ENCODE measurements at regions not wholly inside any gene's neighbourhood (a gene's known extent, or its start where the extent isn't known, plus 50 kb on each side); places are given as distances from the start of the nearest gene placed in this dataset.

- Histone ChIP-seq H3K4me3 (no peak overlapping the region), H3K4me2 (ENCODE audit: control insufficient read depth, insufficient read depth) (no peak overlapping the region), H3K9me3 (replicated peaks; ENCODE audit: control insufficient read depth, insufficient read depth, low read length) (no peaks in the 10 kb centered on the region), H3K4me1 (ENCODE audit: control insufficient read depth, insufficient read depth, low read length) (no peaks in the 10 kb centered on the region), H3K36me3 (ENCODE audit: control insufficient read depth in 2 of 2, insufficient read depth in 2 of 2, low read length in 1 of 2) (no peaks in the 10 kb centered on the region), H3K79me2 (ENCODE audit: control insufficient read depth, insufficient read depth, low read length) (no peaks in the 10 kb centered on the region), H3K27ac (ENCODE audit: control insufficient read depth, insufficient read depth) (no peak overlapping the region), H2AFZ (ENCODE audit: control insufficient read depth, low read depth, low read length) (no peak overlapping the region), H4K20me1 (ENCODE audit: control insufficient read depth, insufficient read depth) (no peaks in the 10 kb centered on the region), H3K27me3 (replicated peaks in 1 of 2; ENCODE audit: control insufficient read depth in 2 of 2, insufficient read depth in 2 of 2, low read length in 1 of 2) (no peaks in the 10 kb centered on the region), H3K9ac (ENCODE audit: control insufficient read depth, insufficient read depth, low read length) (no peak overlapping the region)
- ChIA-PET POLR2A (no interaction called here), RAD21 (ENCODE audit: unreplicated experiment) (no interaction called here), CTCF (no interaction called here), SMC1A (ENCODE audit: uncharacterized antibody, unreplicated experiment) (no interaction called here)
- FAIRE-seq (no peak), DNase-seq (ENCODE audit: low read depth, low spot score) (no peak), ATAC-seq (no peak)
- in situ Hi-C loops (cut with MboI): no loop called here
- BruUV-seq (replicated peaks): no TSS peak
- WGBS (ENCODE audit: insufficient coverage, insufficient replicate concordance, low lambda C conversion rate, missing lambda C conversion rate): 49% methylated on average over 2 of the region's 2 CpGs
- intact Hi-C loops (cut with micrococcal nuclease; ENCODE audit: unreplicated experiment): no loop called here
- no peak for TF ChIP-seq HSF1 (IDR thresholded peaks at IDR 0.05; ENCODE audit: low read depth, low read length)
- TF ChIP-seq POLR2AphosphoS2 (IDR thresholded peaks at IDR 0.05; ENCODE audit: low read depth, low read length): no peak
- TF ChIP-seq CBX3 (IDR thresholded peaks at IDR 0.05; ENCODE audit: borderline replicate concordance, low read depth): no peak
- TF ChIP-seq TCF12 (IDR thresholded peaks at IDR 0.05; ENCODE audit: low read depth, low read length): no peak
- TF ChIP-seq BACH1 (IDR thresholded peaks at IDR 0.05; ENCODE audit: borderline replicate concordance): no peak
- no peak for TF ChIP-seq CEBPZ (IDR thresholded peaks at IDR 0.05; ENCODE audit: low read depth, low read length)
- no peak for TF ChIP-seq CHD1 (IDR thresholded peaks at IDR 0.05; ENCODE audit: low read depth, low read length)
- no peak for TF ChIP-seq E4F1 (IDR thresholded peaks at IDR 0.05; ENCODE audit: borderline replicate concordance, partially characterized antibody)
- TF ChIP-seq KLF5 (IDR thresholded peaks at IDR 0.05; ENCODE audit: partially characterized antibody): no peak
- TF ChIP-seq USF1 (IDR thresholded peaks at IDR 0.05; ENCODE audit: borderline replicate concordance, extremely low read length, insufficient read depth, low read depth, low read length): no peak
- TF ChIP-seq E2F8 (IDR thresholded peaks at IDR 0.05; ENCODE audit: low read depth, partially characterized antibody): no peak
- TF ChIP-seq TCF3 (IDR thresholded peaks at IDR 0.05; ENCODE audit: borderline replicate concordance, insufficient read depth, low read depth, low read length): no peak
Observed at GRCh38 chr1:191043066-191043465, 565.4 kb upstream of the BRINP3 start.

Measured in GM12878 (cell line).